Ovary (tissue), 3 donors: ENCODE measurements at regions not wholly inside any gene's neighbourhood (a gene's known extent, or its start where the extent isn't known, plus 50 kb on each side); places are given as distances from the start of the nearest gene placed in this dataset.

Source experiments
- EP300 ChIP-seq: sonication (generic); formaldehyde crosslinking; IDR thresholded peaks from one replicate; pipeline ENCODE4 v1.6.1; 2017; ENCODE audit warnings: antibody characterized with exemption
- POLR2A ChIP-seq: fragments of 450-650 bp; IDR thresholded peaks from one replicate; pipeline ENCODE4 v1.6.1; 2017; ENCODE audit warnings: antibody characterized with exemption, mild to moderate bottlenecking, moderate library complexity
- TF ChIP-seq, protein P1 (sequence below), 3 donors: fragments of 450-650 bp in 2 of 3; fragments of 200-600 bp in 1 of 3; IDR thresholded peaks; one replicate each; pipeline versions ENCODE4 v1.5.1 to v1.8.0; 2016 to 2022; ENCODE audit warnings: antibody characterized with exemption in 3 of 3, mild to moderate bottlenecking in 1 of 3
- donor health status: DM: no; HTN: no; CAD: no.

DNA sequence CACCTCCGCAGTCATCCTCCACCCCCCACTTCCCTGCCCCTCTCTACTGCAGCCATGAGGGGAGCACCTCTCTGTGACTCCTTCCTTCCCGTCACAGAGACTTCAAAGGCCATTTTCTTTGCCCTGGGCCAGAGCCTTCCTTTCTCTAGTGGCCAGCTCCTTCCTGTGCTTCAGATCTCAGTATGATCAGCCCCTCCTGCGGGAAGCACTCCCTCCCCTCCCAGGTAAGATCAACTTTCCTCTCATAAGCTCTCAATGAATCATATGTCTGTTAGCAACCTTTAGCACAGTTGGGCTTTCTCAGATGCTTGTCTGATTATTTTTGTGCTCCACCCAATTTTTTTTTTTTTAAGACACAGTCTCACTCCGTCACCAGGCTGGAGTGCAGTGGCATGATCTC is 241.0 kb upstream of the PRSS1 start:
- TF ChIP-seq, protein P1, sequence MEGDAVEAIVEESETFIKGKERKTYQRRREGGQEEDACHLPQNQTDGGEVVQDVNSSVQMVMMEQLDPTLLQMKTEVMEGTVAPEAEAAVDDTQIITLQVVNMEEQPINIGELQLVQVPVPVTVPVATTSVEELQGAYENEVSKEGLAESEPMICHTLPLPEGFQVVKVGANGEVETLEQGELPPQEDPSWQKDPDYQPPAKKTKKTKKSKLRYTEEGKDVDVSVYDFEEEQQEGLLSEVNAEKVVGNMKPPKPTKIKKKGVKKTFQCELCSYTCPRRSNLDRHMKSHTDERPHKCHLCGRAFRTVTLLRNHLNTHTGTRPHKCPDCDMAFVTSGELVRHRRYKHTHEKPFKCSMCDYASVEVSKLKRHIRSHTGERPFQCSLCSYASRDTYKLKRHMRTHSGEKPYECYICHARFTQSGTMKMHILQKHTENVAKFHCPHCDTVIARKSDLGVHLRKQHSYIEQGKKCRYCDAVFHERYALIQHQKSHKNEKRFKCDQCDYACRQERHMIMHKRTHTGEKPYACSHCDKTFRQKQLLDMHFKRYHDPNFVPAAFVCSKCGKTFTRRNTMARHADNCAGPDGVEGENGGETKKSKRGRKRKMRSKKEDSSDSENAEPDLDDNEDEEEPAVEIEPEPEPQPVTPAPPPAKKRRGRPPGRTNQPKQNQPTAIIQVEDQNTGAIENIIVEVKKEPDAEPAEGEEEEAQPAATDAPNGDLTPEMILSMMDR (IDR thresholded peaks at IDR 0.05), result no peak
- TF ChIP-seq POLR2A (no peak), EP300 (no peak)
